ENCODE measurements at regions not wholly inside any gene's neighbourhood (a gene's known extent, or its start where the extent isn't known, plus 50 kb on each side); places are given as distances from the start of the nearest gene placed in this dataset.

GRCh38 chrX:20825984-20826383 lies 548.2 kb upstream of the CNKSR2 start:
- no peak for TF ChIP-seq CTCF (IDR thresholded peaks at IDR 0.05; ENCODE audit: insufficient read depth, low read length, poor library complexity, severe bottlenecking)
- no peaks in the 10 kb centered on the region for H3K27me3 ChIP-seq (replicated peaks; ENCODE audit: control insufficient read depth, insufficient read depth, low read length)
- DNase-seq (ENCODE audit: extremely low read depth, insufficient read length), result no peak
- H3K36me3 ChIP-seq (ENCODE audit: control insufficient read depth, insufficient read depth, low read length), result no peaks in the 10 kb centered on the region
- no peak overlapping the region for H3K4me3 ChIP-seq (replicated peaks; ENCODE audit: low read depth, low read length)

- DNase-seq (ENCODE audit: extremely low read depth, insufficient read length), result no peak
Observed at GRCh38 chrX:20803971-20804370, 537.3 kb upstream of the RPS6KA3 start.

GRCh38 chrX:20802036-20802435 lies 535.3 kb upstream of the RPS6KA3 start:
- no peak for DNase-seq (ENCODE audit: extremely low read depth, insufficient read length)
- H3K36me3 ChIP-seq (ENCODE audit: control insufficient read depth, insufficient read depth, low read length), result no peaks in the 10 kb centered on the region
- no peak for TF ChIP-seq CTCF (IDR thresholded peaks at IDR 0.05; ENCODE audit: insufficient read depth, low read length, poor library complexity, severe bottlenecking)
- H3K27me3 ChIP-seq (replicated peaks; ENCODE audit: control insufficient read depth, insufficient read depth, low read length), result no peaks in the 10 kb centered on the region
- H3K4me3 ChIP-seq (replicated peaks; ENCODE audit: low read depth, low read length), result no peak overlapping the region

More at GRCh38 chrX:20803971-20804370, 537.3 kb upstream of the RPS6KA3 start:
- Histone ChIP-seq H3K36me3 (ENCODE audit: control insufficient read depth, insufficient read depth, low read length) (no peaks in the 10 kb centered on the region), H3K4me3 (replicated peaks; ENCODE audit: low read depth, low read length) (no peak overlapping the region), H3K27me3 (replicated peaks; ENCODE audit: control insufficient read depth, insufficient read depth, low read length) (no peaks in the 10 kb centered on the region)
- TF ChIP-seq CTCF (IDR thresholded peaks at IDR 0.05; ENCODE audit: insufficient read depth, low read length, poor library complexity, severe bottlenecking), result no peak

- DNase-seq (ENCODE audit: extremely low read depth, insufficient read length), result no peak
- no peaks in the 10 kb centered on the region for H3K27me3 ChIP-seq (replicated peaks; ENCODE audit: control insufficient read depth, insufficient read depth, low read length)
Observed at GRCh38 chrX:20796450-20796849, 529.7 kb upstream of the RPS6KA3 start.

GRCh38 chrX:20789103-20789502 lies 522.4 kb upstream of the RPS6KA3 start:
- H3K36me3 ChIP-seq (ENCODE audit: control insufficient read depth, insufficient read depth, low read length), result no peaks in the 10 kb centered on the region
- no peak overlapping the region for H3K4me3 ChIP-seq (replicated peaks; ENCODE audit: low read depth, low read length)
- no peaks in the 10 kb centered on the region for H3K27me3 ChIP-seq (replicated peaks; ENCODE audit: control insufficient read depth, insufficient read depth, low read length)
- no peak for TF ChIP-seq CTCF (IDR thresholded peaks at IDR 0.05; ENCODE audit: insufficient read depth, low read length, poor library complexity, severe bottlenecking)
- DNase-seq (ENCODE audit: extremely low read depth, insufficient read length), result no peak

More at GRCh38 chrX:20796450-20796849, 529.7 kb upstream of the RPS6KA3 start:
- Histone ChIP-seq H3K36me3 (ENCODE audit: control insufficient read depth, insufficient read depth, low read length) (no peaks in the 10 kb centered on the region), H3K4me3 (replicated peaks; ENCODE audit: low read depth, low read length) (no peak overlapping the region)
- TF ChIP-seq CTCF (IDR thresholded peaks at IDR 0.05; ENCODE audit: insufficient read depth, low read length, poor library complexity, severe bottlenecking), result no peak

GRCh38 chrX:20767346-20767745 lies 500.6 kb upstream of the RPS6KA3 start:
- Histone ChIP-seq H3K27me3 (replicated peaks; ENCODE audit: control insufficient read depth, insufficient read depth, low read length) (no peaks in the 10 kb centered on the region), H3K4me3 (replicated peaks; ENCODE audit: low read depth, low read length) (no peak overlapping the region), H3K36me3 (ENCODE audit: control insufficient read depth, insufficient read depth, low read length) (no peaks in the 10 kb centered on the region)
- no peak for DNase-seq (ENCODE audit: extremely low read depth, insufficient read length)
- no peak for TF ChIP-seq CTCF (IDR thresholded peaks at IDR 0.05; ENCODE audit: insufficient read depth, low read length, poor library complexity, severe bottlenecking)
